ENCODE measurements at regions not wholly inside any gene's neighbourhood (a gene's known extent, or its start where the extent isn't known, plus 50 kb on each side); places are given as distances from the start of the nearest gene placed in this dataset.

DNA sequence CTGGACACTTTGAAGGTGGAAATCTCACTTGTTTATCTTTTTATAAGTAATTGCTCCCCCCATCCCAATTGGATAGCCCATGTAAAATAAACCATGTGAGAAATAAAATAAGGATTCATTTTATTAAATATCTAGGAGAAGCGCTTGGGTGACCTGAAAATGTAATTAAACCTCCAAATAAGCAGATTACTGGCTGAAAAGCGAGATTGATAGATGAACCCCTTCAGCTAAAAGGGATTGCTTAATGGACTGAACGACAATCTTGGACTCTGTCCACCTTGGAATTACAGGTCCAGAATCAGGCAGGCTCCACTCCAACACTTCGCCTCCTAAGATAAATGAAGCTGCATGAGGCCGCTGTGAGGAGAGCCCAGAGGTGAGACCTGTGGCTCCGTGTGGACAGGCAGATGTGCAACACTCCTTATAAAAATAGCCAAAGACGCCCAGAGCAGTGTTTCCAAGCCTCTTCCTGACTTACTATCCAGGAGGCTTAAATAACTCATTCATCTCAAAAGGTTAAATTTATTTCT, 441.5 kb downstream of the MTX2 start:
- Histone ChIP-seq H3K27me3 (replicated peaks; ENCODE audit: control insufficient read depth, insufficient read depth, low read length) (no peaks in the 10 kb centered on the region), H3K4me3 (ENCODE audit: low read depth, low read length) (no peak overlapping the region), H3K36me3 (ENCODE audit: control insufficient read depth, insufficient read depth, low read length) (no peaks in the 10 kb centered on the region), H3K9me3 (no peaks in the 10 kb centered on the region), H3K4me1 (no peaks in the 10 kb centered on the region)
- peaks cover 8% of the 10 kb centered on the region for H3K27me3 Mint-ChIP-seq (ENCODE audit: insufficient read depth, unreplicated experiment)
- BruUV-seq (replicated peaks), result no TSS peak
- CTCF ChIA-PET, result interaction anchor here (0.7 kb wide), 1 partner anchor 72 kb away, joined by 3 read pairs; no protein-coding TSS in a partner anchor
- intact Hi-C loops (cut with micrococcal nuclease; ENCODE audit: unreplicated experiment), result no loop called here
- no peaks in the 10 kb centered on the region for H3K4me1 Mint-ChIP-seq (ENCODE audit: low read depth, unreplicated experiment)
- POLR2A ChIA-PET, result no interaction called here
- H3K4me3 Mint-ChIP-seq (ENCODE audit: unreplicated experiment), result no peak overlapping the region
- no peak for DNase-seq
- H3K36me3 Mint-ChIP-seq (ENCODE audit: insufficient read depth, unreplicated experiment), result no peaks in the 10 kb centered on the region
- no peaks in the 10 kb centered on the region for H3K9me3 Mint-ChIP-seq (ENCODE audit: unreplicated experiment)
- TF ChIP-seq, protein P1, sequence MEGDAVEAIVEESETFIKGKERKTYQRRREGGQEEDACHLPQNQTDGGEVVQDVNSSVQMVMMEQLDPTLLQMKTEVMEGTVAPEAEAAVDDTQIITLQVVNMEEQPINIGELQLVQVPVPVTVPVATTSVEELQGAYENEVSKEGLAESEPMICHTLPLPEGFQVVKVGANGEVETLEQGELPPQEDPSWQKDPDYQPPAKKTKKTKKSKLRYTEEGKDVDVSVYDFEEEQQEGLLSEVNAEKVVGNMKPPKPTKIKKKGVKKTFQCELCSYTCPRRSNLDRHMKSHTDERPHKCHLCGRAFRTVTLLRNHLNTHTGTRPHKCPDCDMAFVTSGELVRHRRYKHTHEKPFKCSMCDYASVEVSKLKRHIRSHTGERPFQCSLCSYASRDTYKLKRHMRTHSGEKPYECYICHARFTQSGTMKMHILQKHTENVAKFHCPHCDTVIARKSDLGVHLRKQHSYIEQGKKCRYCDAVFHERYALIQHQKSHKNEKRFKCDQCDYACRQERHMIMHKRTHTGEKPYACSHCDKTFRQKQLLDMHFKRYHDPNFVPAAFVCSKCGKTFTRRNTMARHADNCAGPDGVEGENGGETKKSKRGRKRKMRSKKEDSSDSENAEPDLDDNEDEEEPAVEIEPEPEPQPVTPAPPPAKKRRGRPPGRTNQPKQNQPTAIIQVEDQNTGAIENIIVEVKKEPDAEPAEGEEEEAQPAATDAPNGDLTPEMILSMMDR (IDR thresholded peaks at IDR 0.05; ENCODE audit: insufficient read depth in 1 of 2, low read depth in 1 of 2, low read length in 1 of 2, severe bottlenecking in 1 of 2, unreplicated experiment in 1 of 2), result no peak
- H3K27ac Mint-ChIP-seq (ENCODE audit: unreplicated experiment), result no peak overlapping the region

DNA sequence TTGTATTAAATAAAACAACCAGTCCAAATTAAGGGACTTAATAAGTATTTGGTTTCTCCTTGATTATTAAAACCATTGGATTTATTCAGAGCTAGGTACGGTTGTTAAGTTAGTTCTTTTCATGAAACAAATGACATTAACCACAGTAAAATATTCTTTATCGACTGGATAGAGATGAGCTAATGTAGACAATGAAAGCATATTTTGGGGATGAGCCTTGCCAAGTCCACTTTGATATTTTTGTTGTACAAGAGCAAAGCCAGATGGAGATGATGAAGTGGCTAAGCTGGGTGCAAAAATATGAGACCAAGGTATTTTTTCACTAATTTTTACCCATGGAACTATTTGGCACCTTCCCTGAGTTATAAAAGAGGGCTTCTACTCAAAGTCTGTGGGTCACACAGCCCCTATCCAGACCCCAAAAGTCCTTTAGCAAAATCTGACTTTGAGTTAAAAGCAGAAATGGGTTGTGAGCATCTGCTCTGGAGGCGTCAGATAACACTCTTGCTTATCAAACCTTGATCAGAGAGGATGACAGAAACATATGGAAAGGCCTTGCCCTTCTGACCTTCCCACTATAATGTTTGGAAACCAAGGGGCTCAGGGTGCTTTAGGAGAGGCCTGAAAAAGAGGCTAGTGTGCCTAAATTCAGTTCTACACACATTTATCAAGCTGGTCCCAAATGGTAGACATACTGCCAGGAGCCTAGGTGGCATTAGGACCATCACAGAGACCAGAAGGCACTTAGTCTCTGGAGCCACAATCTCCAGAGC, 456.8 kb downstream of the MTX2 start:
- no peak overlapping the region for H3K4me3 ChIP-seq (ENCODE audit: low read depth, low read length)
- no peak for DNase-seq
- H3K9me3 Mint-ChIP-seq (ENCODE audit: unreplicated experiment), result no peaks in the 10 kb centered on the region
- TF ChIP-seq, protein P1 (IDR thresholded peaks at IDR 0.05; ENCODE audit: insufficient read depth in 1 of 2, low read depth in 1 of 2, low read length in 1 of 2, severe bottlenecking in 1 of 2, unreplicated experiment in 1 of 2), result no peak
- intact Hi-C loops (cut with micrococcal nuclease; ENCODE audit: unreplicated experiment), result no loop called here
- no TSS peak for BruUV-seq (replicated peaks)
- no peaks in the 10 kb centered on the region for H3K36me3 ChIP-seq (ENCODE audit: control insufficient read depth, insufficient read depth, low read length)
- peaks cover 1% of the 10 kb centered on the region; the same call in 1 of the 2 replicates for H3K27me3 ChIP-seq (replicated peaks; ENCODE audit: control insufficient read depth, insufficient read depth, low read length)
- H3K4me1 ChIP-seq, result no peaks in the 10 kb centered on the region
- no peaks in the 10 kb centered on the region for H3K4me1 Mint-ChIP-seq (ENCODE audit: low read depth, unreplicated experiment)
- H3K36me3 Mint-ChIP-seq (ENCODE audit: insufficient read depth, unreplicated experiment), result no peaks in the 10 kb centered on the region
- H3K9me3 ChIP-seq, result no peaks in the 10 kb centered on the region
- H3K27ac Mint-ChIP-seq (ENCODE audit: unreplicated experiment), result no peak overlapping the region
- H3K4me3 Mint-ChIP-seq (ENCODE audit: unreplicated experiment), result no peak overlapping the region
- CTCF ChIA-PET, result no interaction called here
- H3K27me3 Mint-ChIP-seq (ENCODE audit: insufficient read depth, unreplicated experiment), result peaks cover 13% of the 10 kb centered on the region
- POLR2A ChIA-PET, result no interaction called here

DNA sequence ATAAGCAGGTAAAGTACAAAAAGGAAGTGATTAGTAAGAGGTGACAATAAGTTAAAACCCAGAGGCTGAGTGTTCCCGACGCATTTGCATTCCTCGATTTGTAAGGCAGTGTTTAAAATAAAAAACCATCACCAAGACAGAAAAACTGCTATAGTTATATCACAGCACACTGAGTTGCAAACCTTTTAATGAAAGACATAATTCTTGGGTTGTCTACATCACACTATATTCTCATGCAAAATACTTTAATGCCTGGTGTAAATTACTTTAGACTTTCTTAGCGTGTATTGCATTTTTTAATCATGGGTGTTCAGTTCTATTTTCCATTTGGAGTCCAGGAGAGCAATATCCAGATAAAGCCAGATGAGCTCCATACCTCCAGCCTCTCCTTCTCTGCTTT, 458.5 kb downstream of the MTX2 start:
- no peaks in the 10 kb centered on the region for H3K36me3 ChIP-seq (ENCODE audit: control insufficient read depth, insufficient read depth, low read length)
- no peak overlapping the region for H3K4me3 ChIP-seq (ENCODE audit: low read depth, low read length)
- H3K27ac Mint-ChIP-seq (ENCODE audit: unreplicated experiment), result no peak overlapping the region
- H3K27me3 Mint-ChIP-seq (ENCODE audit: insufficient read depth, unreplicated experiment), result peaks cover 7% of the 10 kb centered on the region
- intact Hi-C loops (cut with micrococcal nuclease; ENCODE audit: unreplicated experiment), result no loop called here
- H3K27me3 ChIP-seq (replicated peaks; ENCODE audit: control insufficient read depth, insufficient read depth, low read length), result peaks cover 1% of the 10 kb centered on the region; the same call in 1 of the 2 replicates
- H3K4me3 Mint-ChIP-seq (ENCODE audit: unreplicated experiment), result no peak overlapping the region
- H3K9me3 ChIP-seq, result no peaks in the 10 kb centered on the region
- TF ChIP-seq, protein P1 (IDR thresholded peaks at IDR 0.05; ENCODE audit: insufficient read depth in 1 of 2, low read depth in 1 of 2, low read length in 1 of 2, severe bottlenecking in 1 of 2, unreplicated experiment in 1 of 2), result no peak
- H3K4me1 Mint-ChIP-seq (ENCODE audit: low read depth, unreplicated experiment), result no peaks in the 10 kb centered on the region
- CTCF ChIA-PET, result no interaction called here
- no peaks in the 10 kb centered on the region for H3K9me3 Mint-ChIP-seq (ENCODE audit: unreplicated experiment)
- POLR2A ChIA-PET, result no interaction called here
- BruUV-seq (replicated peaks), result no TSS peak
- no peaks in the 10 kb centered on the region for H3K36me3 Mint-ChIP-seq (ENCODE audit: insufficient read depth, unreplicated experiment)
- no peaks in the 10 kb centered on the region for H3K4me1 ChIP-seq
- no peak for DNase-seq

Measured in Caco-2 (cell line).